HG02870 (cell line): ENCODE measurements at regions not wholly inside any gene's neighbourhood (a gene's known extent, or its start where the extent isn't known, plus 50 kb on each side); places are given as distances from the start of the nearest gene placed in this dataset.
"Not testable (repeated sequence)": the region's sequence is repeated elsewhere in the genome, so short reads cannot be mapped to it uniquely, and the experiment has no call there.

Experiments used
- ATAC-seq: cut with Tn5 transposase; IDR thresholded peaks from one replicate; pipeline ENCODE4 v1.9.1; 2021; ENCODE audit warnings: mild to moderate bottlenecking, moderate library complexity; ENCODE audit not compliant: unreplicated experiment

- ATAC-seq, result no peak
These were observed 167.5 kb upstream of the NAMPT start for GRCh38 chr7:106452031-106452851.

DNA sequence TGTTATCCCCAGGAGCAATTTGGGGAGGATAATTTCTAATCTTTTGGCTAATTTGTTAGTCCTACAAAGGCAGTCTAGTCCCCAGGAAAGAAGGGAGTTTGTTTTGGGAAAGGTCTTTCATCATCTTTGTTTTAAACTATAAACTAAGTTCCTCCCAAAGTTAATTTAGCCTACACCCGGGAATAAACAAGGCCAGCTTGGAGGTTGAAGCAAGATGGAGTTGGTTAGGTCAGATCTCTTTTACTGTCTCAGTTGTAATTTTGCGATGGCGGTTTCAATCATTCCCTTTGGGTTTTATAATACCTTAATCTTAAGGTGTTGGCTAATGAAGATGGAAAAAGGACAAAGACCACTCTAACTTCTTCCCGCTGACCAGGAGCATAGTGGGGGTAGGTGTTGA lies 166.4 kb upstream of the NAMPT start:
- ATAC-seq, result no peak

GRCh38 chr7:106450716-106451115 lies 165.9 kb upstream of the NAMPT start:
- no peak for ATAC-seq

DNA sequence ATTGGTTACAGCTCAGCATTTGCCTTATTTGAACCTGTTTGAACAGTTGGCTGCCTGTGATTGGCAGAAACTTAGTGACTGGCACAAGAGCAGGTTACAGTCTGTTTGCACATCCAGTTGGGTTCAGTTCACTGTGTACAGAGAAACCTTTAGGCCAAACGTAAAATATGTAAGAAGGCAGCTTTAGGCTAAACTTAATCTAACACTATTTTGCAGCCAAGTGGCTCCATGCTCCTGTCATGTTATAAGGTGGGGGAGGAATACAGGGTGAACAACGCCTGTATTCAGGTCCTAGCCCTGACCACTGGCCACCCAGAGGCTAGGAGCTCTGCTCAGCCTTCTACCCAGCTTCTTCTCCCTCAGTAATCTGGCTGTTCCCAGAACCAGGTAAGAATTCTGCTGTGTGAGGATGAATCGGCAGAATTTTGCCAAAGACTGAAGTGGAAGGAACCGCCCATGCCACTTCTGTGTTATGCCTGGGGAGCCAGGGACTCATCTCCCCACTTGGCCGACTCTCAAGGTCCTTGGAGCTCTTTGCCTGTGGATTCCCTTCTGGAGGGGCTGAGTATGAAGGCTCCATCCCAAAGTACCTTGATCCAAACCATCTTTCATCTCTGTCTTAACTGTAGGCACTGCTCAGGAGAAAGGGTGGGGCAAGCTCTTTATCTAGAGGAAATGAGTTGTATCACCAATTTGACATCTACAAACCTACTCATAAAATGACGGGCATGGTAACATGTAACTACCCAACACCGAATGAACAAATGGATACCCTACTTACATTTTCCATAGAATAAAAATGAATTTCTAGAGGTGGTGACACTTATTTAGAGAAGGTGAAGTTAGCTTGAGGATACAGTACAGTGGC lies 164.4 kb upstream of the NAMPT start:
- no peak for ATAC-seq

DNA sequence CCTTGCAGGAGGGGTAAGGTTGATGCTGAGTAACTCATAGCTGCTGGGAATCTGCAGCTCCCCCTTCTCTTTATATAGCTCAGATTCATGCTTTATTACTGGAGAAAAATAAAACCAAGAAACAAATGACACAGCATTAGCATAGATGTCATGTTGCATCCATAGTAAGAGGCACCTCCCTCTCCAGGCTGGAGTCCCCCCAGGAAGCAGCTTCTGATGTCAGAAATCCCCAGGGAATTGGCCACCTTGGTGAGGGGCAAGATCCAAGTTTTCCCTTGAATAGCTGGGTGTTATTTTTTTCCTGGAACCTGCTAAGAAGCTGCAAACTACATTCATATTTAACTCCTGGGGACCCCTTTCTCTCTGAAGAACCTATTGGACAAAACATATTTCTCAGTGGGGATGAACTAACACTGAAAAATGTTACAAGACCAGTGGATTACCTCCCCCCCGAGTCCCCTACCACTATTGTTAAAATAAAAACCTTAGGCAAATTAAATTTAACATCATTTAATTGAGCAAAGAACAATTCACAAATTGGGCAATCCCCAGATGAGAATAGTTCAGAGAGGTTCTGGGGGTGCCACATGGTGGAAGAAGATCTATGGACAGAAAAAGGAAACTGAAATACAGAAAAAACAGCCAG lies 163.7 kb upstream of the NAMPT start:
- no peak for ATAC-seq

DNA sequence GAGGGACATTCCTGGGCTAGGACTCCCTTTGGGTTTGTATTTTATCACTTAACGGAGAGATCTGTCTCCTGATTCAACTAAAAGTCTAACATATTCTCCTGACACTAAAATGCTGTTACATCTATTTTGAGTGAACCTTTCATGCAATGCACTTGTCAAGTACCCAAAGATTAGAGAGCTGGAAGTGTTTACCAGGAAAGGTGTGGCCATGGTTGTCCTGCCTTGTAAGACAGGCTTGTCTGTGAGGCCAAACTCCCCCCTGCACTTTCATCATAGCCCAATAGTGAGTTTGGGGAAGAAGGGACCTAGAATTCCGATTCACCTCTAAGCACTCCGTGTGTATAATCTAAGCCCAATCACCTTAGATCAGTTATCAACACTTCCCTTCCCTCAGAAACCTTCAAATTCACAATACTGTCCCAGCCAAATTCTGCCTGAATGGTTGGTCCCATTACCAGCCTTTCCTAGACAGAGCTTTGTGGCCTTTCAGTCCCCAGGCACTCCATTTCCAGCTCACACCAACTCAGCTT lies 162.6 kb upstream of the NAMPT start:
- no peak for ATAC-seq

DNA sequence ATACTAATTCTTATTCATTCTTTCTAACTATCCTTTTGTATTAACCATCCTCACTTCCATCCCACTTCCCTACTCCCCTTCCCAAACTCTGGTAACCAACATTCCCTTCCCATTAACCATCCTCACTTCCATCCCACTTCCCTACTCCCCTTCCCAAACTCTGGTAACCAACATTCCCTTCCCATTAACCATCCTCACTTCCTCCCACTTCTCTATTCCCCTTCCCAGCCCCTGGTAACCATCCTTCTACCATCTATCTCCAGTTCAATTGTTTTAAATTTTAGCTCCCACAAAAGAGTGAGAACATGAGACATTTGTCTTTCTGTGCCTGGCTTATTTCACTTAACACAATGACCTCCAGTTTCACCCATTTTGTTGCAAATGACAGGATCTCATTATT lies 160.6 kb upstream of the NAMPT start:
- not testable (repeated sequence) for ATAC-seq

DNA sequence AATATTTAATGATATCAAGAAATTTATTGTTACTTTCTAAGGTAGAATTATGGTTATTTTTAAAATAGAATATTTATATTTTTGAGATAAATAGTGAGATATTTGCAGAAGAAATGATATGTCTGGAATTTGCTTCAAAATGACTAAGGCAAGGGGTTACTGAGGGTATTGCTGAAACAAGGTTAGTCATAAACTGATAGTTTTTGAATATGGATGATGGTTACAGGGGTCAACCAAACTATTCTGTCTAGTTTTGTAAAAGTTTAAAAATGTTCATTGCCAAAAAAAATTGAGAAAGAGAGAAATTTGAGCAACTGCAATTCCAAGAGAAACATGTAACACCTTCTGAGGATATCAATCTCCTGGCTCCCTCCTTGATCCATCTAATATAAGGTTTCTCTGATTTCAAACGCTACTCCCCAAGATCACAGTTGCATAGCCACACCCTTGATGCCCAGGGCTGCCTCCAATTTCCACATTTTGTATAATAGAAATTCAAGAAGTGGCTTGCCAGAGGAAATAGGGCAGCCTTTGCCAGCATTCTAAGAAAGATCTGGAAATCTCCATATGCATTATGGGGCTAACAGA lies 159.4 kb upstream of the NAMPT start:
- ATAC-seq, result no peak

DNA sequence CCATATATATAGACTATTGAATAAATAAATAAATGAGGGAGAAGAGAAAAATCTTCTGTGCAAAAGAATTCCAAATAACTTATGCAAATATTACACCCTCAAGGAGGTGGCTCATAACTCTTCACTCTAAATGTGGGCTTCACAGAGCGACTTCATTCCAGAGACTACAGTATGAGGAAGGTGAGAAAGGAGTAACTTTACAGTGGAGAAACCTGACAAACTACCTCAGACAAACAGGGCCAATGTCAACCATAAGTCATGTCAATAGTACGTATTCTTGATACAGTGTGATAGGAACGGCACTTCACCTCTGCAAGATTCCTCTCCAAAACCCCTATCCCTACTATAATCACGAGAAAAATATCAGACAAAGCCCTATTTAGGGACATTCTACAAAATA lies 158.4 kb upstream of the NAMPT start:
- no peak for ATAC-seq

GRCh38 chr7:106442476-106442875 lies 157.7 kb upstream of the NAMPT start:
- ATAC-seq, result no peak

DNA sequence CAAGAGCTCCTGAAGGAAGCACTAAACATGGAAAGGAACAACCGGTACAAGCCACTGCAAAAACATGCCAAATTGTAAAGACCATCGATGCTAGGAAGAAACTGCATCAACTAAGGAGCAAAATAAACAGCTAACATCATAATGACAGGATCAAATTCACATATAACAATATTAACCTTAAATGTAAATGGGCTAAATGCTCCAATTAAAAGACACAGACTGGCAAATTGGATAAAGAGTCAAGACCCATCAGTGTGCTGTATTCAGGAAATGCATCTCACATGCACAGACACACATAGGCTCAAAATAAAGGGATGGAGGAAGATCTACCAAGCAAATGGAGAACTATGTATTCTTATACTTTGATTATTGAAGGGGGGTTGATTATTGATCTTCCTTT lies 156.6 kb upstream of the NAMPT start:
- ATAC-seq, result not testable (repeated sequence)

GRCh38 chr7:106436933-106437332 lies 152.2 kb upstream of the NAMPT start:
- ATAC-seq, result not testable (repeated sequence)

DNA sequence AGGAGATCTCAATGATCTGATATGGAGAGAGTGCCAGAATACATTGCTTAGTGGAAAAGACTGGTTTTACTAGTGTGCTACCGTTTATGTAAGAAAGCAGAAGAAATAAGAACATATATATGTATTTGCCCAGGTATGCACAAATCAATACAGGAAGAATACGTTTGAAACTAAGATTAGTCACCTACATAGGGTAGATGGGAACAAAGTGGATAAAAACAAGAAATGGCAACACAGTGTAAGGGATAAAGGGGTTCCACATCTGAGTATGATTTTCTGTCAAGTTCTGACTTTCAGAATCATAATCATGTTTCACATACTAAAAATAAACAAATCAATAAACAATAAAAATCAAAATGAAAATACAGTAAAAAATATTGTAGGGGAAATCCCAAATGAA lies 148.6 kb upstream of the NAMPT start:
- ATAC-seq, result no peak

DNA sequence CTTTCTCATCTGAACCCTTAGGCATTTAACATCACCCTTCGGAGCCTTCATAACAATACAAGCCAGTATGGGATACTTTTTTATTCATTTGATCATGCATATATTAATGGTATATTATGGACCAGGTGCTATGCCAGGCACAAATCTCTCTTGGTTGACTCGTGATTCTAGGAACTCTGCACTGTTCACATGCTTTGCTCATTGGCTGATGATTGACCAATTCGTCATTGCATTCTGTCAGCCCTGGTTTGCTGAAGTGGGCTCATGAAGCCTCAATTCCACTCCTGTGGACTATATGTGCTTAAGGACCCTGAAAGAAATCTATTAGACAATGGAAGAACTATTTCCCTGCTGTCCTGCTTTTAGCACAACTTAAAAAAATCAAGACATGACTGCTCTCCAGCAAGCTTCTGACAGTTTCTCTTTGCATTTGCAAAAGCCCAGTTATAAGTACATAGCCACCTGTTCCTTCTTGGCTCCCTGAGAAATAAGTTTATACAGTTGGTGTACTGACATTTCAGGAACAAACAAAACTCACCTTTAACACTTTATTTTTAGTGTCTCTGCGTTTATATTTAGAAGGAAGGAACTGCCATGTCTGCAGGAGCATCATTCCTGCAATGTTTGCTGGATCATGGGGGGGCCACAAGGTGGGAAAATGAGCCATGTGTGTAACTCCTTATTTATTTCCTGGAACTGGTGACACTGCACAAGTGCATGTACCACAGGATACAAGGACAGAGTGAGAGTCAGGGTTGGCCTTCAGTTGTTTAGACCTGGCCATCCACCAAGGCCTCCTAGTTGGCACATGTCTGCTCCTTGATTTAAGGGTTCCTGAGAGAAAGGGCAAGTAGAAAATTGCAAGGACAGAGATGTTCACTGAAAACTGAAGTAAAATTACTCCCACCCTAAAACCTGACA lies 146.0 kb upstream of the NAMPT start:
- ATAC-seq, result no peak

- ATAC-seq, result no peak
These were observed 145.3 kb upstream of the NAMPT start for GRCh38 chr7:106430103-106430502.

DNA sequence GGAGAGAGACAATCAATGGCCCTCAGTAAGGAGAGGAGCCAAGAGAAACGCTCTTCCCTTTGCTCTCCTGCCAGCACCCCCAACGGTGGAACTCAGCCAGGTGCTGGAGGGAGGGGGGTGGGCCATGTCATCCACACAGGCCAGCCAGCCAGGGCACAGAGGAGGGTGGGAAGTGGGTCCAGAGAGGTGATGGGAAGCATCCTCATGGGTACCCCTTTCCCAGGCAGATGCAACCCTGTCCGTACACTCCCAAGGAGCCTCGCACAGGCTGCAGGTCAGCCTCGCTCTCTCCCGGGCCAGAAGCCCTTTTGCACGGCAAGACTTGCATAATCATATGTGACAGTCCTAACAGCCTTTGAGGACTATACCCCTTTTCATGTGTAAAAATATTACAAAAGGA lies 142.0 kb upstream of the NAMPT start:
- no peak for ATAC-seq

GRCh38 chr7:106425017-106425719 lies 140.4 kb upstream of the NAMPT start:
- ATAC-seq, result peak; percentile 91

DNA sequence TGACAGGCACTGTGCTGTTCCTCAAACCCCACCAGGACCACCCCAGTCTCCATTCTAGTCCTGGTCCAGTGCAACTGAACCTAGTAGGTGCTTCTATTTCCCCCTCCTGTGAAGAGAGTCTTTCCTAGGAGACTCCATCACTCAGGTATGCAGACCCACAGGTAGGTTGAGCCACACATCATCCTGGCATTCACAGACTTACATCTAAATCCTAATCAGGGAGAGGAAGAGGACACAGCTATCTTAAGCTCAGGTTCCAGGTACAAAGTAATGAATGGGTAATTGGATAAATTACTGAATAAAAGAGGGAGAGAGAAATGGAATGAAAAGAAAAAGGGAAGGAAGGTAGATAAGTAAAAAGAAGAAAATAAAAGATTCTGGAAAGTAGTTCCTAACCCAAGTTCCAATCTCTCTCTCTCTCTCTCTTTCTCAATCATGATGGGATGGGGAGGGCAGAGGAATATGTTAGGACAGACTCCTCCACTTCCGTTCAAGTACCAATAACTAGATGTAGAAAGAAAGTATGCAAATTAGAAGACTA lies 139.8 kb upstream of the NAMPT start:
- ATAC-seq, result no peak
